GM19328 (cell line): ENCODE measurements at regions not wholly inside any gene's neighbourhood (a gene's known extent, or its start where the extent isn't known, plus 50 kb on each side); places are given as distances from the start of the nearest gene placed in this dataset.
"Not testable (repeated sequence)": the region's sequence is repeated elsewhere in the genome, so short reads cannot be mapped to it uniquely, and the experiment has no call there.

ENCODE experiments used
- ATAC-seq: cut with Tn5 transposase; IDR thresholded peaks from one replicate; pipeline ENCODE4 v1.9.1; 2021; ENCODE audit warnings: mild to moderate bottlenecking, moderate library complexity; ENCODE audit not compliant: unreplicated experiment

- ATAC-seq: no peak
Observed at GRCh38 chr9:2427120-2427891, 194.3 kb upstream of the VLDLR start.

DNA sequence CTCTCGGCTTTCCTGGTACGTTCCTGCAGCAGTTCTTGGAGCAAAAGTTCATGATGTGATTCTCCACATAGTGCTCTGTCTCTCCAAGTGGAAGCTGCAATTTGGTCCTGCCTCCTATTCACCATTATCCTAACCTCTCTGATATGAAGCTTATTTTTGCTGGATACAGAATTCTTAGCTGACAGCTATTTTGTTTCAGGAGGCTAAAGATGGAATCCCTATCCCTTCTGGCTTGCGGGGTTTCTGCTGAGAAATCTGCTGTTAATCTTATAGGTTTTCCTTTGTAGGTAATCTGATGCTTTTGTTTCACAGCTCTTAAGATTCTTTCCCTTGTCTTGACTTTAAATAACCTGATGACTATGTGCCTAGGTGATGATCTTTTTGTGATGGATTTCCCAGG, 181.6 kb upstream of the VLDLR start:
- ATAC-seq: no peak

DNA sequence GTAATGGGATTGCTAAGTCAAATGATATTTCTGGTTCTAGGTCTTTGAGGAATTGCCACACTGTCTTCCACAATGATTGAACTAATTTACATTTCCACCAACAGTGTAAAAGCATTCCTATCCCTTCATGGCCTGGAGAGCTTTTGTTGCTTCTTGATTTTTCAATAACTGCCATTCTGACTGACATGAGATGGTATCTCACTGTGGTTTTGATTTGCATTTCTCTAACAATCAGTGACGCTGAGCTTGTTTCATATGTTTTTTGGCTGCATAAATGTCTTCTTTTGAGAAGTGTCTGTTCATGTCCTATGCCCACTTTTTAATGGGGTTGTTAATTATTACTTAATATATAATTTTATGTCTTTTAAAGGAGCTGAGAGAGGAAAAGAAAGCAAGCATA, 177.7 kb upstream of the VLDLR start:
- not testable (repeated sequence) for ATAC-seq

DNA sequence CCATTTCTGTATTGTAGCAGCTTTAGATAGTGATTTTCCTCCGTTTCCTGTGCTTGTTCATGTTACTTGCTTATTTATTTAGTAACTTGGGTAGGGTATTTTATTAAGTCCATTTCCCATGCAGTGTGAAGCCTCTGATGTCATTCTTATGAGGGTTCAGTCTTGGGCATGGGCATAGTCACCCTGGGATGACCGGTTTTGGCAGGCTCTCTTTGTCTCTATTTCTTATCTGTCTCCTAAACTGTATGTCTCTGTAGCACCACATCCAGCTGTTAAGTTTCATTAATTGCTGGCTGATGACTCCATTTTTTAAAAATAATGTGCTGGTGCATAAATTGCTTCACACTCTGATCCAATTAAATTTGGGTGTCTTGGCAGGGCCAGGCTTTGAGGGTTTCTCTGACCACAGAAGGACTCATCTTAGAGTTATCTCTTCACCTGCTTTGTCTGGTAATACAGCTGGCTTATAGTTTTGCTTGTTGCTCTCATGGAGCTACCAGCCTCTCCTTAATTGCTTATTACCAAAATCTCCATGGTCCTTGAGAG, 173.3 kb upstream of the VLDLR start:
- ATAC-seq: no peak

- no peak for ATAC-seq
Observed at GRCh38 chr9:2453106-2453505, 168.5 kb upstream of the VLDLR start.

DNA sequence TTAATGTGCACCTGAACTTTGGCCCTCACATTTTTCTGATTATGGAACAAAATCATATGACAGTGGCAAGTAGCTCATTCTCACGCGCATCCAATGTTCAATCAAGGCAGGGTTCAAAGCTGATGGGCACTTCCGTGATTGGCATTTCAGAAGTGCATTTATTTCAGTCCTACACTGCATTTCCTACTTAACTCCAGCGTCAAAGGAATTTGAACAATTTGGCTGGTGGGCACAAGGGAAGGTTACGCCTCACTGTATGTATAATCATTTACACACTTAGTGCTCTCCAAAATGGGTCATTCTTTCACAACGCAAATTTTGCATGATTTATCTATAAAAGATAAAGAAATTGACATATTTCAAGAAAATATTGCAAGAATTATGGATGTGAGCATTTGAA, 167.9 kb upstream of the VLDLR start:
- no peak for ATAC-seq

GRCh38 chr9:2459756-2460155, 161.8 kb upstream of the VLDLR start:
- no peak for ATAC-seq

DNA sequence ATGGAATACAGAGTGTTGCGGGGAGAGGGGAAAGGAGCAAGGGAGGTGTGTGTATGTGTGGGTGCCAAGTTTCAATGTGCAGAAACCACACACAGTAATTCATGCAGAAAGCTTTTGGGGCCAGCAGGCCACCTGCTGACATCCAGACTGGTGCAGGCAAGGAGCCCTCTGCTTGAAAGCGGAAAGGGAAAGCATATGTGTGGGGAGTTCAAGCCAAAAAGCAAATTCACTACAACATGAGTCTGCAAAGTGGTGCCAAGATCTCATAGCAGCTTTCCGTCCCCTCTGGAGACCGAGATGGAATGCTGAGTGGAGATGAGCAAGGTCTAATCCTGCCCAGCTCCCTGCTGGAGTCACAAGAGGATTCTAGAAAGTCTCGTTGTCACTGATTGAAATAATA, 159.7 kb upstream of the VLDLR start:
- no peak for ATAC-seq

GRCh38 chr9:2464624-2465023, 157.0 kb upstream of the VLDLR start:
- ATAC-seq: no peak

- ATAC-seq: no peak
Observed at GRCh38 chr9:2465516-2465915, 156.1 kb upstream of the VLDLR start.

DNA sequence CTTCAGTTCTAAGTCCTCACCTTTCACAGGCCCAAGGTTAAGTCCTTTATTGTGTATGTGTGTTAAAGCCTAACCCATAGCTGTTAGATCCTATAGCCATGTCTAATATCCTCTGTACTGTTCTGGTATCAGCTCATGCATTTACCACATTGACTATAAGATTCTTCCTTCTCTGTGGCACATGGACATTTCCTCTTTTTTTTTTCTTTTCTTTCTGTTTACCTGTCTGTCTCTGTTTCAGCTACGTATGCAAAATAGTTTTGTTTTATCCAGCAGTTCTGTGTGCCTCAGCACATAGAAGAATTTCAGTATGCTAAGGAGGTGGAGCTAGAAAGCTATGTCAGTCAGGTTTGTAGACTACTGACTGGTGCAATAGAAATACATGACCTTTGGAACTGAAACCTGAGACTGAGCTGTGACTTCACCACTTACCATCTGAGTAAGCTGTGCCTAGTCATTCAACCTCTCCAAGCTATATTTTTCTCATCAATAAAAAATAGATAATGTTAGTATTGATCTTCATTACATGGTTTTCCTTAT, 155.6 kb upstream of the VLDLR start:
- ATAC-seq: peak; percentile 89

- no peak for ATAC-seq
Observed at GRCh38 chr9:2466703-2467102, 154.9 kb upstream of the VLDLR start.

DNA sequence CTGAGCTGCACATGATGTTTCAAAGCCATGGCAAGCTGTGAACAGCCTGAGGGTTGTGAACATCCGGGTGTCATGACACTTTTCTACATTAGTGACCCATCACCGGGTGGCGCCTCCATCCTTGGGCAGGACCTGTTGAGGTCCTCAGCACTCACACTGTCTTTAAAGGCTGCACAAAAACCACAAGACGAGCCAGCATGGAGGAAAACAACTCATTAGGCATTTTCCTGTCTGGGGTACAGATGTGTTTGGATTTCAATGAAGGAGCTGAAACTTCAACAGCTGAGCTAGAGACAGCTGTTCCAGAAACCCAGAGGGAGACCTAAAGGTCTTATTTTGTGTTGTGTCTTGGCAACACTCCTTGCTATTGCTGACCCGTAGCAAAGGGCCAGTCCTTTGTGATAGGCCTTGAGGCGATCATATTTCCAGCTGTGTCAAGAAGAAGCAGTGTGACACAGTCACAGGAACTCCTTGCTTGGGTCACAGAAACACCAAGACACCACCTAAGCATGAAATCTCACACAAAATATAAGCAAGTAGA, 151.8 kb upstream of the VLDLR start:
- no peak for ATAC-seq

- no peak for ATAC-seq
Observed at GRCh38 chr9:2473681-2474080, 147.9 kb upstream of the VLDLR start.

DNA sequence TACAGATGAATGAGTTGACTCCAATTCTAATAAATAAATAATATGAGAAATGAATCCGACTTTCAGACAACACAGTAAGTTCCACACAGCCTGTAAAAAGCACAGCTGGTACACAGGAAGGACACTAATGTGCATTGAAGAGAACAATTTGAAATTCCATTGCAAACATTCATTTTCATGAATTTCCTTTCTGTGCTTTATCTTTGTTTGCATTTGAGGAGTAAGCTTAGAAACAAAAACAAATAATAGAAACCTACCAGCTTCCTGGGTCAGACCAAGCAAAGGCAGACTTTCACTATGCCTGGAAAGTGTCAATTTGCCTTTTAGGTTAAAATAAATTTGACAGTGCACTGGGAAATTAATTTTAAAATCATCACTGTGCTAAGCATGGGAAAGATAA, 143.8 kb upstream of the VLDLR start:
- ATAC-seq: no peak

- no peak for ATAC-seq
Observed at GRCh38 chr9:2478421-2478820, 143.2 kb upstream of the VLDLR start.

GRCh38 chr9:2479056-2479565, 142.5 kb upstream of the VLDLR start:
- ATAC-seq: no peak

GRCh38 chr9:2480255-2480837, 141.2 kb upstream of the VLDLR start:
- ATAC-seq: no peak

- no peak for ATAC-seq
Observed at GRCh38 chr9:2481216-2481615, 140.4 kb upstream of the VLDLR start.

- ATAC-seq: no peak
Observed at GRCh38 chr9:2486988-2487387, 134.6 kb upstream of the VLDLR start.

DNA sequence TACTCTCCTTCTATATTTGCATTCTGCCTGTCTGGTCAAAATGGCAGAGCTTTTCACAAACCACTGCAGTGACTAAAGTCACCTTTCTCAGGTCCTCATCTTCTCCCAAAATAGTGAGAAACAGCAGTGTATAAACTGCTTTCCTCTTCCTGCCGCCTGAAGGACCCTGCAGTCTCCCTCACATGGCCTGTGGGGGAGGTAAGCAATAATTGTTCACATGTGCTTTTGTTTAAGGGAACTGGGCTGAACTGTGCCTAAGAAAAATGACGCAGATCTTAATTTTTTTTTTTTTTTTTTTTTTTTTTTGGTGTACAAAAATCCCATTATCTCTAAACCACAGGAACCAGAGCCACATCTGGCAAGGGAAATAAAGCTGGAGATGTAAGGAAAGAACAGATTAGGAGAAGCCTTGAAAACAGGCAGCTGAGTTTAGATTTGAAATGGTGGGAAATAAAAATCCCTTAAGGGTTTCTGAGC, 131.7 kb upstream of the VLDLR start:
- ATAC-seq: no peak

- ATAC-seq: no peak
Observed at GRCh38 chr9:2492161-2492560, 129.4 kb upstream of the VLDLR start.
